Keratinocyte (primary cell): ENCODE measurements at regions not wholly inside any gene's neighbourhood (a gene's known extent, or its start where the extent isn't known, plus 50 kb on each side); places are given as distances from the start of the nearest gene placed in this dataset.

Experiments used
- DNase-seq: peaks from one replicate; pipeline ENCODE4 v3.0.0-alpha.2; 2011; ENCODE audit warnings: low read depth, missing footprints, low spot score
- FAIRE-seq: peaks from 2 replicates; lab custom pipeline; 2011; peaks lifted over from hg19 to GRCh38; lab: Jason Lieb, UNC
- H2AFZ ChIP-seq: 2 replicates; pipeline ENCODE4 v1.6.0; 2012; ENCODE audit warnings: low read length, control low read depth, inconsistent platforms; ENCODE audit not compliant: control insufficient read depth
- H3K27ac ChIP-seq: 2 replicates; pipeline ENCODE4 v1.5.1; 2011; ENCODE audit warnings: low read length; ENCODE audit not compliant: control insufficient read depth, insufficient read depth
- H3K27me3 ChIP-seq: 3 replicates; pipeline ENCODE4 v1.6.0; 2011; ENCODE audit warnings: low read length; ENCODE audit not compliant: control insufficient read depth, insufficient read depth; ENCODE audit errors: extremely low read depth
- H3K36me3 ChIP-seq, 2 experiments: 2 replicates in 1 of 2; 3 replicates in 1 of 2; pipeline ENCODE4 v1.5.1; 2011; ENCODE audit warnings: low read length in 2 of 2, mild to moderate bottlenecking in 1 of 2; ENCODE audit not compliant: control insufficient read depth in 2 of 2, insufficient read depth in 2 of 2; ENCODE audit errors: extremely low read depth in 1 of 2
- H3K4me1 ChIP-seq: 3 replicates; pipeline ENCODE4 v1.5.1; 2011; ENCODE audit warnings: low read length; ENCODE audit not compliant: control insufficient read depth, insufficient read depth; ENCODE audit errors: extremely low read depth
- H3K4me2 ChIP-seq: 3 replicates; pipeline ENCODE4 v1.6.0; 2011; ENCODE audit warnings: low read depth, low read length; ENCODE audit not compliant: control insufficient read depth, insufficient read depth; ENCODE audit errors: extremely low read depth
- H3K4me3 ChIP-seq, 3 experiments: fragments of 200-600 bp in 1 of 3; sonication (generic) in 1 of 3; 2 replicates in 2 of 3; 3 replicates in 1 of 3; pipeline ENCODE4 v1.5.1; 2011 to 2016; ENCODE audit warnings: low read length in 3 of 3, mild to moderate bottlenecking in 3 of 3, control low read depth in 2 of 3, inconsistent platforms in 1 of 3, low read depth in 1 of 3, mixed read lengths in 1 of 3, mixed run types in 1 of 3, moderate library complexity in 1 of 3; ENCODE audit not compliant: control insufficient read depth in 2 of 3, insufficient read depth in 2 of 3; ENCODE audit errors: extremely low read depth in 1 of 3
- H3K79me2 ChIP-seq: 2 replicates; pipeline ENCODE4 v1.6.0; 2012; ENCODE audit warnings: low read length; ENCODE audit not compliant: control insufficient read depth, insufficient read depth
- H3K9ac ChIP-seq: 3 replicates; pipeline ENCODE4 v1.6.0; 2011; ENCODE audit warnings: low read length; ENCODE audit not compliant: control insufficient read depth, insufficient read depth; ENCODE audit errors: extremely low read depth
- H3K9me1 ChIP-seq: 3 replicates; pipeline ENCODE4 v1.6.0; 2011; ENCODE audit warnings: low read length; ENCODE audit not compliant: control insufficient read depth, insufficient read depth; ENCODE audit errors: extremely low read depth
- H3K9me3 ChIP-seq: 2 replicates; pipeline ENCODE4 v1.5.1; 2012; ENCODE audit warnings: low read depth, low read length; ENCODE audit not compliant: control insufficient read depth
- H4K20me1 ChIP-seq: 3 replicates; pipeline ENCODE4 v1.6.0; 2011; ENCODE audit warnings: low read length; ENCODE audit not compliant: control insufficient read depth, insufficient read depth; ENCODE audit errors: extremely low read depth
- EZH2 ChIP-seq: IDR thresholded peaks from one replicate; pipeline ENCODE4 v1.6.1; 2012; ENCODE audit warnings: inconsistent platforms, mild to moderate bottlenecking, low read length, moderate library complexity
- dilution Hi-C: fragments of 300-500 bp; cut with MboI; formaldehyde crosslinking; loops from one replicate; pipeline ENCODE4 v1.7.0; 2020; ENCODE audit warnings: low sequenced_read_pairs; ENCODE audit not compliant: extremely low pct_ligation_motif_present
- TF ChIP-seq, protein P1 (sequence below), 3 experiments: IDR thresholded peaks in 1 of 3; conservative IDR thresholded peaks in 1 of 3; optimal IDR thresholded peaks in 1 of 3; 2 replicates in 2 of 3; 3 replicates in 1 of 3; pipeline versions ENCODE3 to v1.5.1; 2011; ENCODE audit warnings: low read length in 3 of 3, mild to moderate bottlenecking in 3 of 3, moderate library complexity in 2 of 3, control low read depth in 1 of 3, inconsistent platforms in 1 of 3; ENCODE audit not compliant: insufficient read depth in 2 of 3; ENCODE audit errors: extremely low read depth in 1 of 3

DNA sequence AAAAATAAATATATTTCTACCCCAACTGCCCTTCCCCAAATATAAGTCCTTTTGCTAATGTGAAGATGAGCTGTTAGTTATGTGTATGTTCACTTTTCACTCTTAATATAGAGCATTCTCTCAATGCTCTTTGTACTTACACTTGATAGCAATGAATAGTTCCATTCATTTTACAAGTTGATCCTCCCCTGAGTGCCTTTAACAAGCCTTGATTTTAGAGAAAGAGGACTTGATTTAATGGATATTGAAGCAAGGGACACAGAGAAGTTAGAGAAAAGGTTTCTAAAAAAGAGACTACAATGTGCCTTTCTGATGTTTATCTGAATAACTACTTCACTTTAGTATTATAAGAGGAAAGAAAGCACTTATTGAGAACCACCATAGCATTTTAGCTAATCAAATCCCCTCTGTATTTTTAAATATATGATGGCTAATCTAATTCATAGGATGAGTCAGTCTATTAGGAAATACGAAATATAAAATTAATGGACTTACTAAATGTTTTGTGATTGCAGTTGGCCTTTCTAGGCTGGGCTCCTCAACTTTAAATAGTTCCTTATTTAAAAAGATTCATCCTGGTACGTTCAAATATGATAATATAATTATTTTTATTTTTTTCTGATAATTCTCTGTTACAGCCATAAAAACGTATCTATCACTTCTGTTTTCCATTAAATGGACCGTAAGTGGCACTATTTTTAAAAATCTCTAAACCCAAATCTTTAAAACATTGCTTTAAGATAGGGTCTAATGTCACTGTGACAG, 1097.8 kb upstream of the SLC10A2 start:
- dilution Hi-C loops: no loop called here
- FAIRE-seq (no peak), DNase-seq (no peak)
- H3K4me3 ChIP-seq: no peak overlapping the region
- H3K27me3 ChIP-seq: no peaks in the 10 kb centered on the region
- H4K20me1 ChIP-seq: no peaks in the 10 kb centered on the region
- TF ChIP-seq, protein P1, sequence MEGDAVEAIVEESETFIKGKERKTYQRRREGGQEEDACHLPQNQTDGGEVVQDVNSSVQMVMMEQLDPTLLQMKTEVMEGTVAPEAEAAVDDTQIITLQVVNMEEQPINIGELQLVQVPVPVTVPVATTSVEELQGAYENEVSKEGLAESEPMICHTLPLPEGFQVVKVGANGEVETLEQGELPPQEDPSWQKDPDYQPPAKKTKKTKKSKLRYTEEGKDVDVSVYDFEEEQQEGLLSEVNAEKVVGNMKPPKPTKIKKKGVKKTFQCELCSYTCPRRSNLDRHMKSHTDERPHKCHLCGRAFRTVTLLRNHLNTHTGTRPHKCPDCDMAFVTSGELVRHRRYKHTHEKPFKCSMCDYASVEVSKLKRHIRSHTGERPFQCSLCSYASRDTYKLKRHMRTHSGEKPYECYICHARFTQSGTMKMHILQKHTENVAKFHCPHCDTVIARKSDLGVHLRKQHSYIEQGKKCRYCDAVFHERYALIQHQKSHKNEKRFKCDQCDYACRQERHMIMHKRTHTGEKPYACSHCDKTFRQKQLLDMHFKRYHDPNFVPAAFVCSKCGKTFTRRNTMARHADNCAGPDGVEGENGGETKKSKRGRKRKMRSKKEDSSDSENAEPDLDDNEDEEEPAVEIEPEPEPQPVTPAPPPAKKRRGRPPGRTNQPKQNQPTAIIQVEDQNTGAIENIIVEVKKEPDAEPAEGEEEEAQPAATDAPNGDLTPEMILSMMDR (optimal IDR thresholded peaks at IDR 0.05 in 1 of 3, IDR thresholded peaks at IDR 0.05 in 1 of 3, conservative IDR thresholded peaks at IDR 0.05 in 1 of 3; ENCODE audit: extremely low read depth in 1 of 3, insufficient read depth in 2 of 3, low read length in 3 of 3): no peak
- no peaks in the 10 kb centered on the region for H3K36me3 ChIP-seq
- H3K4me2 ChIP-seq: no peak overlapping the region
- no peaks in the 10 kb centered on the region for H3K9me1 ChIP-seq
- H3K4me1 ChIP-seq: no peaks in the 10 kb centered on the region
- no peak overlapping the region for H3K9ac ChIP-seq
- H3K79me2 ChIP-seq: no peaks in the 10 kb centered on the region
- no peak overlapping the region for H2AFZ ChIP-seq
- H3K9me3 ChIP-seq: no peaks in the 10 kb centered on the region
- no peak overlapping the region for H3K27ac ChIP-seq

DNA sequence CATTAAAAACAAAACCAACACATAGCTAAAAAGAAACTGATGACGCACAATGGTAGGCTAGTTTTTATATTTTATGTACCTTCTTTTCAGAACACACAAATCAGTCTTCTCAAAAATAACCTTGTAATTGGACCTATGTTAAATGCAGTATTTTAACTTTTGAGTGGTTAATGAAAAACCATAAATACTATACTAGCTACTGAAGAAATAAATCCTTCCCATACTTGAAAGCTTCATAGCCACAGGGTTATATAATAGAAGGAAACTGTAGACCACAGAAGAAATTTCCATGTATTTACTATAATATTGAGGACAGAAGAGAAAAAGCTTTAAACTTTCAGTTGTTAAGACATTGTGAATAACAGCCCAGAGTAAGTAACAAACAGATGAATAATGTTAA, 1094.3 kb upstream of the SLC10A2 start:
- DNase-seq (no peak), FAIRE-seq (no peak)
- TF ChIP-seq, protein P1 (optimal IDR thresholded peaks at IDR 0.05 in 1 of 3, IDR thresholded peaks at IDR 0.05 in 1 of 3, conservative IDR thresholded peaks at IDR 0.05 in 1 of 3; ENCODE audit: extremely low read depth in 1 of 3, insufficient read depth in 2 of 3, low read length in 3 of 3): no peak
- no peak for TF ChIP-seq EZH2
- H3K27me3 ChIP-seq: no peaks in the 10 kb centered on the region
- no peak overlapping the region for H3K9ac ChIP-seq
- H3K27ac ChIP-seq: no peak overlapping the region
- dilution Hi-C loops: no loop called here
- H3K36me3 ChIP-seq: no peaks in the 10 kb centered on the region
- no peaks in the 10 kb centered on the region for H3K4me1 ChIP-seq
- no peaks in the 10 kb centered on the region for H3K9me3 ChIP-seq
- no peak overlapping the region for H2AFZ ChIP-seq
- no peak overlapping the region for H3K4me2 ChIP-seq
- H3K4me3 ChIP-seq: no peak overlapping the region
- no peaks in the 10 kb centered on the region for H4K20me1 ChIP-seq
- H3K9me1 ChIP-seq: no peaks in the 10 kb centered on the region
- H3K79me2 ChIP-seq: no peaks in the 10 kb centered on the region
